H1 (cell line): ENCODE measurements at regions not wholly inside any gene's neighbourhood (a gene's known extent, or its start where the extent isn't known, plus 50 kb on each side); places are given as distances from the start of the nearest gene placed in this dataset.

ENCODE experiments used
- CTCF ChIA-PET: fragments of 300-600 bp; sonication (Branson Sonifier 250); formaldehyde crosslinking; loops from one replicate; lab custom pipeline; 2021; ENCODE audit not compliant: partially characterized antibody; lab: Charles Lee
- POLR2A ChIA-PET: fragments of 300-600 bp; sonication (Branson Sonifier 250); formaldehyde crosslinking; loops from one replicate; lab custom pipeline; 2021; ENCODE audit warnings: inconsistent platforms; ENCODE audit not compliant: partially characterized antibody; lab: Charles Lee
- DNase-seq, 2 experiments: peaks; one replicate each; pipeline versions ENCODE4 v3.0.0 to v3.0.0-alpha.2; 2010 to 2022; ENCODE audit warnings: low spot score in 2 of 2, low read depth in 1 of 2, mixed read lengths in 1 of 2
- FAIRE-seq: peaks from 2 replicates; lab custom pipeline; 2011; peaks lifted over from hg19 to GRCh38; lab: Jason Lieb, UNC
- H2AFZ ChIP-seq: 2 replicates; pipeline ENCODE4 v1.8.1; 2012; ENCODE audit warnings: low read length, inconsistent platforms
- H2AK5ac ChIP-seq: 2 replicates; pipeline ENCODE4 v1.6.1; 2013; ENCODE audit warnings: low read depth, low read length
- H2BK120ac ChIP-seq: replicated peaks from 2 replicates; pipeline ENCODE3; 2013; ENCODE audit warnings: low read depth, low read length, inconsistent platforms
- H2BK12ac ChIP-seq: 2 replicates; pipeline ENCODE4 v1.6.1; 2013; ENCODE audit warnings: low read depth, low read length
- H2BK15ac ChIP-seq: 2 replicates; pipeline ENCODE4 v1.6.1; 2013; ENCODE audit warnings: low read length
- H2BK20ac ChIP-seq: 2 replicates; pipeline ENCODE4 v1.6.1; 2013; ENCODE audit warnings: low read length
- H2BK5ac ChIP-seq: 2 replicates; pipeline ENCODE4 v1.6.1; 2013; ENCODE audit warnings: low read depth, low read length
- H3K14ac ChIP-seq: 2 replicates; pipeline ENCODE4 v1.6.1; 2013; ENCODE audit warnings: inconsistent platforms; ENCODE audit not compliant: insufficient read length
- H3K18ac ChIP-seq: 2 replicates; pipeline ENCODE4 v1.6.1; 2013; ENCODE audit warnings: low read length; ENCODE audit errors: extremely low read depth
- H3K23ac ChIP-seq: 2 replicates; pipeline ENCODE4 v1.6.1; 2013; ENCODE audit warnings: inconsistent platforms; ENCODE audit not compliant: insufficient read length
- H3K23me2 ChIP-seq: 2 replicates; pipeline ENCODE4 v1.6.1; 2013; ENCODE audit warnings: low read depth, low read length
- H3K27ac ChIP-seq: 2 replicates; pipeline ENCODE4 v1.6.1; 2011; ENCODE audit warnings: low read depth, low read length, inconsistent platforms
- H3K27me3 ChIP-seq, 4 experiments: replicated peaks in 1 of 4; 1 replicate in 1 of 4; 2 replicates in 3 of 4; pipeline versions ENCODE4 v1.6.1 to v1.8.1; 2011 to 2013; ENCODE audit warnings: low read length in 3 of 4, mild to moderate bottlenecking in 3 of 4, inconsistent platforms in 2 of 4, mixed read lengths in 2 of 4, moderate library complexity in 1 of 4; ENCODE audit not compliant: control insufficient read depth in 3 of 4, insufficient read depth in 3 of 4; ENCODE audit errors: extremely low read depth in 1 of 4
- H3K36me3 ChIP-seq, 4 experiments: 2 replicates each; pipeline versions ENCODE4 v1.6.1 to v1.8.1; 2011 to 2013; ENCODE audit warnings: mild to moderate bottlenecking in 4 of 4, low read length in 3 of 4, moderate library complexity in 2 of 4, control low read depth in 1 of 4, inconsistent platforms in 1 of 4; ENCODE audit not compliant: insufficient read depth in 4 of 4, control insufficient read depth in 2 of 4
- H3K4ac ChIP-seq: replicated peaks from 2 replicates; pipeline ENCODE3; 2013; ENCODE audit warnings: low read length, low read depth, mixed read lengths, inconsistent platforms; ENCODE audit not compliant: insufficient read length
- H3K4me1 ChIP-seq, 4 experiments: replicated peaks in 1 of 4; 1 replicate in 1 of 4; 2 replicates in 3 of 4; pipeline versions ENCODE4 v1.6.1 to v1.8.1; 2011 to 2013; ENCODE audit warnings: low read length in 3 of 4, inconsistent platforms in 2 of 4, mixed read lengths in 1 of 4; ENCODE audit not compliant: insufficient read depth in 4 of 4, control insufficient read depth in 3 of 4
- H3K4me2 ChIP-seq, 2 experiments: 2 replicates each; pipeline versions ENCODE4 v1.6.1 to v1.8.1; 2011 to 2013; ENCODE audit warnings: low read depth in 2 of 2, low read length in 2 of 2, control low read depth in 1 of 2, inconsistent platforms in 1 of 2, mild to moderate bottlenecking in 1 of 2; ENCODE audit not compliant: insufficient read depth in 1 of 2
- H3K4me3 ChIP-seq, 4 experiments: fragments of 200-600, 300-600 bp in 1 of 4; sonication (generic), shearing (Covaris generic), sonication (Bioruptor Twin) in 1 of 4; 2 replicates each; pipeline versions ENCODE4 v1.5.1 to v1.8.1; 2011 to 2016; ENCODE audit warnings: low read length in 4 of 4, low read depth in 3 of 4, control low read depth in 2 of 4, inconsistent platforms in 2 of 4, mild to moderate bottlenecking in 2 of 4, mixed read lengths in 1 of 4, moderate library complexity in 1 of 4; ENCODE audit not compliant: insufficient read depth in 2 of 4; ENCODE audit errors: extremely low read depth in 1 of 4
- H3K56ac ChIP-seq: replicated peaks from 2 replicates; pipeline ENCODE3; 2013; ENCODE audit warnings: low read depth, mild to moderate bottlenecking, mixed read lengths, low read length, inconsistent platforms; ENCODE audit not compliant: insufficient read length
- H3K79me1 ChIP-seq: 2 replicates; pipeline ENCODE4 v1.6.1; 2013; ENCODE audit warnings: low read depth, low read length, control low read depth
- H3K79me2 ChIP-seq, 2 experiments: 2 replicates each; pipeline versions ENCODE4 v1.6.1 to v1.8.1; 2012 to 2013; ENCODE audit warnings: low read length in 2 of 2, mild to moderate bottlenecking in 2 of 2, inconsistent platforms in 1 of 2; ENCODE audit not compliant: insufficient read depth in 2 of 2, control insufficient read depth in 1 of 2
- H3K9ac ChIP-seq, 4 experiments: replicated peaks in 1 of 4; 1 replicate in 1 of 4; 2 replicates in 3 of 4; pipeline versions ENCODE4 v1.6.1 to v1.8.1; 2011 to 2013; ENCODE audit warnings: low read depth in 3 of 4, low read length in 3 of 4, control low read depth in 2 of 4, mild to moderate bottlenecking in 2 of 4, moderate library complexity in 2 of 4, inconsistent platforms in 1 of 4; ENCODE audit errors: extremely low read depth in 1 of 4
- H3K9me3 ChIP-seq, 2 experiments: 2 replicates each; pipeline versions ENCODE4 v1.6.1 to v1.8.1; 2012 to 2013; ENCODE audit warnings: mild to moderate bottlenecking in 2 of 2, moderate library complexity in 2 of 2, control low read depth in 1 of 2, inconsistent platforms in 1 of 2, low read depth in 1 of 2, low read length in 1 of 2, mixed read lengths in 1 of 2; ENCODE audit not compliant: insufficient read depth in 2 of 2
- H4K20me1 ChIP-seq, 2 experiments: replicated peaks in 1 of 2; 2 replicates each; pipeline versions ENCODE3 to v1.8.1; 2011 to 2013; ENCODE audit warnings: inconsistent platforms in 2 of 2, low read length in 2 of 2, mild to moderate bottlenecking in 1 of 2; ENCODE audit not compliant: insufficient read depth in 2 of 2, control insufficient read depth in 1 of 2
- H4K5ac ChIP-seq: 2 replicates; pipeline ENCODE4 v1.6.1; 2013; ENCODE audit warnings: low read length, low read depth, mixed read lengths, inconsistent platforms; ENCODE audit not compliant: insufficient read length
- H4K8ac ChIP-seq: 2 replicates; pipeline ENCODE4 v1.8.0; 2013; ENCODE audit warnings: mild to moderate bottlenecking, moderate library complexity, low read length, inconsistent platforms; ENCODE audit not compliant: insufficient read depth; ENCODE audit errors: extremely low read depth
- H4K91ac ChIP-seq: replicated peaks from 2 replicates; pipeline ENCODE3; 2013; ENCODE audit warnings: low read length, mixed read lengths, inconsistent platforms; ENCODE audit not compliant: insufficient read length
- E2F6 ChIP-seq: IDR thresholded peaks from 2 replicates; pipeline ENCODE4 v1.6.1; 2012; ENCODE audit warnings: inconsistent platforms
- EZH2 ChIP-seq: fragments of 200-600 bp; sonication (generic); IDR thresholded peaks from 2 replicates; pipeline ENCODE4 v1.7.1; 2012; ENCODE audit warnings: low read depth, mild to moderate bottlenecking, moderate library complexity, low read length, inconsistent platforms; ENCODE audit not compliant: severe bottlenecking
- JUN ChIP-seq: IDR thresholded peaks from 2 replicates; pipeline ENCODE4 v1.6.1; 2011; ENCODE audit warnings: low read depth, mild to moderate bottlenecking, improper control_type of control experiment, low read length
- MAFK ChIP-seq: IDR thresholded peaks from 2 replicates; pipeline ENCODE4 v1.6.1; 2012; ENCODE audit warnings: low read depth, mild to moderate bottlenecking, improper control_type of control experiment, low read length
- MAX ChIP-seq: IDR thresholded peaks from 2 replicates; pipeline ENCODE4 v1.6.1; 2012; ENCODE audit warnings: inconsistent platforms
- NANOG ChIP-seq: IDR thresholded peaks from 2 replicates; pipeline ENCODE4 v1.6.1; 2011; ENCODE audit warnings: low read length, low read depth, mild to moderate bottlenecking, inconsistent platforms; ENCODE audit not compliant: insufficient read depth, poor library complexity, severe bottlenecking
- POU5F1 ChIP-seq: IDR thresholded peaks from 2 replicates; pipeline ENCODE4 v1.6.1; 2011; ENCODE audit warnings: low read depth, mild to moderate bottlenecking, low read length, moderate library complexity
- RNF2 ChIP-seq: fragments of 200-900, 300-1000 bp; sonication (generic); IDR thresholded peaks from 2 replicates; pipeline ENCODE4 v1.7.1; 2016; ENCODE audit warnings: borderline replicate concordance, low read depth, mild to moderate bottlenecking, antibody characterized with exemption, low read length; ENCODE audit not compliant: poor library complexity, severe bottlenecking; ENCODE audit errors: missing control alignments
- SAP30 ChIP-seq: fragments of 300-600 bp; sonication (generic); IDR thresholded peaks from 2 replicates; pipeline ENCODE4 v1.7.1; 2012; ENCODE audit warnings: low read length, moderate library complexity, mild to moderate bottlenecking, inconsistent platforms; ENCODE audit not compliant: insufficient read depth, insufficient replicate concordance
- SP4 ChIP-seq: IDR thresholded peaks from 2 replicates; pipeline ENCODE4 v1.6.1; 2012; ENCODE audit warnings: low read length, inconsistent platforms
- SUZ12 ChIP-seq: fragments of 200-600 bp; sonication (generic); IDR thresholded peaks from 2 replicates; pipeline ENCODE4 v1.6.1; 2012; ENCODE audit warnings: mild to moderate bottlenecking, inconsistent platforms, low read length, moderate library complexity, mixed read lengths
- YY1 ChIP-seq: IDR thresholded peaks from 2 replicates; pipeline ENCODE4 v1.6.1; 2011; ENCODE audit warnings: low read depth, mild to moderate bottlenecking, low read length
- ZNF274 ChIP-seq: IDR thresholded peaks from 2 replicates; pipeline ENCODE4 v1.7.0; 2012; ENCODE audit warnings: low read length, borderline replicate concordance; ENCODE audit errors: extremely low read depth
- WGBS, 2 experiments: shearing (Covaris generic) in 1 of 2; methylation state at CpG; one replicate each; pipeline versions ENCODE4 v1.1.6 to v1.1.7; 2013 to 2015; ENCODE audit warnings: low lambda C conversion rate in 2 of 2, mixed read lengths in 2 of 2, inconsistent platforms in 1 of 2, low coverage in 1 of 2, missing lambda C conversion rate in 1 of 2; ENCODE audit not compliant: insufficient replicate concordance in 2 of 2, insufficient coverage in 1 of 2, insufficient read length in 1 of 2; ENCODE audit errors: extremely low coverage in 1 of 2, missing lambda C conversion rate in 1 of 2; 5-methylcytosine and 5-hydroxymethylcytosine counted together

GRCh38 chr9:115462623-115463022, 344.7 kb upstream of the TNC start:
- CTCF ChIA-PET = no interaction called here
- H2AFZ ChIP-seq = no peak overlapping the region
- WGBS, 2 experiments = 94% methylated on average over 7 of the region's 7 CpGs; no CpG with 5 or more reads in 1 of the 2 experiments
- TF ChIP-seq SAP30 (no peak), RNF2 (no peak), SUZ12 (no peak), YY1 (no peak), NANOG (no peak), POU5F1 (no peak), MAX (no peak), JUN (no peak), E2F6 (no peak), MAFK (no peak), SP4 (no peak), EZH2 (no peak), ZNF274 (no peak)

More at GRCh38 chr9:115462623-115463022, 344.7 kb upstream of the TNC start:
- Histone ChIP-seq H3K9ac (no peak overlapping the region), H3K79me1 (no peaks in the 10 kb centered on the region), H3K23ac (no peak overlapping the region), H4K91ac (peak overlapping the region; percentile 42), H3K18ac (peak overlapping the region; percentile 57; the same call in 1 of the 2 replicates), H2BK120ac (no peak overlapping the region), H2BK20ac (no peak overlapping the region), H3K14ac (no peak overlapping the region), H2BK5ac (peak overlapping the region; percentile 30; the same call in 1 of the 2 replicates), H3K27ac (no peak overlapping the region), H4K20me1 (no peaks in the 10 kb centered on the region), H3K36me3 (0 out of 8 replicates have a peak, but pooled peaks cover 0 to under 1% (median 0%) of the 10 kb centered on the region in 4 experiments), H3K79me2 (no peaks in the 10 kb centered on the region), H3K9me3 (no peaks in the 10 kb centered on the region), H2AK5ac (no peak overlapping the region), H3K56ac (no peak overlapping the region), H3K4me2 (no peak overlapping the region), H4K5ac (no peak overlapping the region), H2BK15ac (peak overlapping the region; percentile 46; the same call in 1 of the 2 replicates), H3K4me3 (no peak overlapping the region), H4K8ac (no peak overlapping the region), H3K27me3 (no peaks in the 10 kb centered on the region), H3K23me2 (no peaks in the 10 kb centered on the region), H2BK12ac (peak overlapping the region; percentile 63; the same call in 1 of the 2 replicates), H3K4me1 (peaks cover 0 to 5% (median 4%) of the 10 kb centered on the region in 4 experiments; a peak in 4 of 7 replicates), H3K4ac (no peak overlapping the region)
- POLR2A ChIA-PET = no interaction called here
- DNase-seq = no peak
- no peak for FAIRE-seq
